HG03460 (cell line): ENCODE measurements at regions not wholly inside any gene's neighbourhood (a gene's known extent, or its start where the extent isn't known, plus 50 kb on each side); places are given as distances from the start of the nearest gene placed in this dataset.
"Not testable (repeated sequence)": the region's sequence is repeated elsewhere in the genome, so short reads cannot be mapped to it uniquely, and the experiment has no call there.

Experiments used
- ATAC-seq: cut with Tn5 transposase; IDR thresholded peaks from one replicate; pipeline ENCODE4 v1.9.1; 2021; ENCODE audit not compliant: unreplicated experiment

- ATAC-seq: no peak
Measured at GRCh38 chr6:28794175-28795002, 129.4 kb downstream of the TRIM27 start.

- ATAC-seq: not testable (repeated sequence)
Measured at GRCh38 chr6:28800647-28801046, 123.1 kb downstream of the TRIM27 start.

GRCh38 chr6:28802417-28803336, 121.1 kb downstream of the TRIM27 start:
- no peak for ATAC-seq

GRCh38 chr6:28803337-28803709, 120.5 kb downstream of the TRIM27 start:
- ATAC-seq: no peak

GRCh38 chr6:28807682-28808280, 116.0 kb downstream of the TRIM27 start:
- ATAC-seq: no peak

GRCh38 chr6:28808383-28808782, 115.4 kb downstream of the TRIM27 start:
- ATAC-seq: no peak

- ATAC-seq: no peak
Measured at GRCh38 chr6:28809947-28810658, 113.7 kb downstream of the TRIM27 start.

- ATAC-seq: no peak
Measured at GRCh38 chr6:28810659-28811053, 113.1 kb downstream of the TRIM27 start.

- ATAC-seq: no peak
Measured at GRCh38 chr6:28811873-28812272, 111.9 kb downstream of the TRIM27 start.

- ATAC-seq: no peak
Measured at GRCh38 chr6:28812778-28813569, 110.8 kb downstream of the TRIM27 start.

- ATAC-seq: no peak
Measured at GRCh38 chr6:28814032-28814976, 109.5 kb downstream of the TRIM27 start.

- no peak for ATAC-seq
Measured at GRCh38 chr6:28816339-28816908, 107.4 kb downstream of the TRIM27 start.

- ATAC-seq: no peak
Measured at GRCh38 chr6:28816909-28817807, 106.6 kb downstream of the TRIM27 start.

GRCh38 chr6:28817808-28818145, 106.0 kb downstream of the TRIM27 start:
- no peak for ATAC-seq

GRCh38 chr6:28824793-28825731, 98.7 kb downstream of the TRIM27 start:
- ATAC-seq: no peak

- ATAC-seq: no peak
Measured at GRCh38 chr6:28825732-28826293, 98.0 kb downstream of the TRIM27 start.
